ENCODE measurements at regions not wholly inside any gene's neighbourhood (a gene's known extent, or its start where the extent isn't known, plus 50 kb on each side); places are given as distances from the start of the nearest gene placed in this dataset.
"Not testable (repeated sequence)": the region's sequence is repeated elsewhere in the genome, so short reads cannot be mapped to it uniquely, and the experiment has no call there.

GRCh38 chr6:81562169-81562568 lies 190.3 kb downstream of the TENT5A start:
- no peak for DNase-seq (ENCODE audit: low spot score)

DNA sequence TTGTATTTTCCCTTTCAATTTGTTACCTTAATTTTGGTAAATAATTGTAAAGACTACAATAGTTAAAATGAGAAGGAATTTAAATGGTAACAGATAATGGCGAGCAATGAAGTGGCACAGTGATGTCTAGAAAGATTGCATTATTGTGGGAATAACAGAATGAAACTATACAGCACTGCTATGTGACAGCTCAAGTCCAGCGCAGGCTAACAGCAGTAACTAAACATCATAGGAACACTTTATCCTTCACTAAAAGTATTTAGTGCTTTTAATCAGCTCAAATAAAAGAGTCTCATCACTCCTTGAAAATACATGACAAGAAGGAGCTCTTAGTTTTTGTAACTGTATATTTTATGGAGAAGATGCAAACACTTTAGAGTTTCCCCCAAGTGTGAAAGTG lies 190.8 kb downstream of the TENT5A start:
- DNase-seq (ENCODE audit: low spot score), result no peak

DNA sequence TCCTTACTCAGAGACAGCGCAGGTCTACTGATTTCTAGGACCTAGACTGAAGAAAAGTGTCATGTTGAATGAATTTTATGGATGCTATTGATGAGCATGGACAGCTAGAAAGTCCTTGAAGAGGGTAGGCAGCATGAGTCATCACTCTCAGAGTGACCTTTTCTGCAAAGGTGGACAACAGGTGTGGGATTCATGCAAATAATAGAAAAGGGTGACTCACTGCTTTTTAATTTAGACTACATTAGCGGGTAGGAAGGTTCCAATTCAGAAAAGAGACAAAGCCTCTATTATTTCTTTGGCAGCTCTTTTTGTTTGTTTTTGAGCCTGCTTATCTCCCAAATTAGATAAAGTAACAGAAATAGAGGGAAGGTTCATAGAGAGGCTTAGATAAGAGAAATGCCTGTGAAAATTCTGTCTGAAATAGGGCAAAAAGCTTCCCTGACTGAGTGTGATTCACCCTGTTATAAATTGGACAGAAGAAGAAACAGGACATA lies 191.4 kb downstream of the TENT5A start:
- DNase-seq (ENCODE audit: low spot score), result no peak

DNA sequence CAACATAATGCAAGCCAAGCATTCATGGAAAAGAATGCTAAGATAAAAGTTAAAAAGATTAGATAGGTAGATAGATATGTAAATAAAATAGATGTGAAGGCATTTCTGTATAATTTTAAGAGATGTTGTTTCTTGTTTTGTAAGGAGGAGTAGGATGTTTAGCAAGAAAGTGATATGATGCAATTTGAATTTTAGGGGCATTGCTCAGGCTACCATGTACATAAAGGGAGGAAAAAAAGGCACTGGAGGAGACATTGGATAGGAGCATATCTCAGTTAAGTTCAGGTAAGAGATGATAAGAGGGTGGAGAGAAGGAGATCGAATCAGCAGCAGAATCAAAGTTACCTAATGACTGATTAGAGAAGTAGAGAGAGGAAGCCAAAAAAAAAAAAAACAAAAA lies 194.7 kb downstream of the TENT5A start:
- DNase-seq (ENCODE audit: low spot score), result no peak

DNA sequence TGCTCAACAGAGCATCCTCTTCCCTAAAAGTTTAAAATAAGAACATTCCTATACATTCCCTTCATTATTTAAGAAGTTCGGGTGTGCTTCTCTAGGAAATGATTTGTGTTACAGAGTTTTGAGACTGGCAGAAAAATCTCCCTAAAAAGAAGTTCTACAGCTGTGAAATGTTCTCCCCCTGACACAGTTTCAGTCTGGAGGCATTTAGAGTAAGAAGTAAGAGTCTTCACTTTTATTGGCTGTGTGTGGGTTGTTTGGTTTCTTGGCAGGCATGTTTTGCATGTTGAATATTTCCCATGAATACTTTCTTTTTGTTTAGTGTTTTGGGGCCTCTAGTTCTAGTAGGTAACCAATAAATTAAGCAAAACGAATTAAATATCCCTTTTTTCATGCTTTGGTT lies 195.9 kb downstream of the TENT5A start:
- no peak for DNase-seq (ENCODE audit: low spot score)

GRCh38 chr6:81553216-81553615 lies 199.3 kb downstream of the TENT5A start:
- no peak for DNase-seq (ENCODE audit: low spot score)

GRCh38 chr6:81552644-81553043 lies 199.8 kb downstream of the TENT5A start:
- DNase-seq (ENCODE audit: low spot score), result no peak

GRCh38 chr6:81547149-81547548 lies 205.3 kb downstream of the TENT5A start:
- DNase-seq (ENCODE audit: low spot score), result no peak

DNA sequence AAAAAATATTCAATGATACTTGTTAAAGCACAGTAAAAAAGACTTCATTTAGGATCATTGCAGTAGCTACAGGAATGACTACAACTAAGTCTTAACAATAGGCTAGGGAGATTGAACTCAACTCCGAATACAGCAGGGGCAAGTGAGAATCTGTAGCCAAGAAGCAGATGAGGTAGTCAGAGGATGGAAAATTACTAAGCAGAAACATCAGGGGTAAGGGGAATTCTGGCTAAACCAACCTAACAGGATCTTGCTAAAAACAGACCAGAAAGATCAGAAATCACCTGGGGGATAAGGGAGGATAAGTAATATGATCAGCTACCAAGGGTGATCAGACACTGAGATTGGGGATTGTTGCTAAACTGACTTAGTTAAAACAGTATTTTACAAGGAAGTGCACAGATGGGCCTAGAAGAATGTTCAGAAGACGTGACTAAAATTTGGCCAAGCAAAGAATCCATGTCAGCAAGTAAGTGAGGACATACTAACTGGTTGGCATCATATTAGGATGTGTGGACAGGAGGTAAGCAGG lies 217.5 kb downstream of the TENT5A start:
- DNase-seq (ENCODE audit: low spot score), result no peak

DNA sequence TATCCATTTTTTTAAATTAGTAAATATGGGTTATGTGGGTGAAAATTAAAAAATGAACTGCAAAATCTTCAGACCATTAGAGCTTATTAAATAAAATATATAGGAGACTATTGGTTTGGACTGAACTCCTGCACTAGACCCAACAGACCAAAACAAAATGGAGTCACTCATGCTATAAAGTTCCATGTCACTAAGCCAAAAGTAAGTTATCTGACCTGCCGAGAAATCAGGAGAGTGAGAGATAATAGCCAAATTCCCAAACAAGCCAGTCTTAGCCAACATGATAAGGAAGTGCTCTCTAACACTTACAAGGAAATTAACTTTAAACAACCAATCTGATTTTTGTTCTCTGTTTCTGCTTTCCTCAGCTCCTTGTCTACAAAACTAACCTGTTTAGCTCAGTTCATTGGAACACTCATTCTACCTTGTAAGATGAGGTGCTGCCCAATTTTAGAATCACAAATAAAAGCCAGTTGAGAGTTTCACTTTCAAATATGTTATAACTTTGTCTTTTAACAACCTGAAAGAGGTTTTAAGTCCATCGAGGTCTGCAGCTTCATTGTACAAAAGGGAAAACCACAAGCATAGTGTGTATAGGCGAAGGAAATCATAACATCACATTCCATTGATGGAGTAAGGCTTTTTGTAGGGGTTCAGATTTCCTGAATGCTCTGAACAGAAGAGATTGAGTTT lies 220.5 kb downstream of the TENT5A start:
- DNase-seq (ENCODE audit: low spot score), result no peak

DNA sequence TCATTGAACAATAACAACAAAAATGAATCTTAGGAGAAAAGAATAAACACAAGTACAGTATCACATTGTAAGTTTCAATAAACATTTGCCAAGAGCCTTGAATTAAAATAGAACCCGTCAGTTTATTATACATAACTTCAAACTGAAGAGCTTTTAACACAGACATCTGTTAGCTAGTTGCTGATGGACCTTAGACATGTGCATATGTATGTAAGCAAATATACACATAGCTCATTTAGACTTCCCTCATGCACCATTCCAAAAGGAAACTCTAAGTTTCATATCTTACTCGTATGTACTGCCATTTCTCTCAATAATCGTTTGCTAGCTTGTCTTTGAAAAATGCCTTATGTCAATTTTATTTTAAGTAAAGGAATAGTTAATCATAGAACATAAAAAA lies 235.0 kb downstream of the TENT5A start:
- DNase-seq (ENCODE audit: low spot score), result no peak

DNA sequence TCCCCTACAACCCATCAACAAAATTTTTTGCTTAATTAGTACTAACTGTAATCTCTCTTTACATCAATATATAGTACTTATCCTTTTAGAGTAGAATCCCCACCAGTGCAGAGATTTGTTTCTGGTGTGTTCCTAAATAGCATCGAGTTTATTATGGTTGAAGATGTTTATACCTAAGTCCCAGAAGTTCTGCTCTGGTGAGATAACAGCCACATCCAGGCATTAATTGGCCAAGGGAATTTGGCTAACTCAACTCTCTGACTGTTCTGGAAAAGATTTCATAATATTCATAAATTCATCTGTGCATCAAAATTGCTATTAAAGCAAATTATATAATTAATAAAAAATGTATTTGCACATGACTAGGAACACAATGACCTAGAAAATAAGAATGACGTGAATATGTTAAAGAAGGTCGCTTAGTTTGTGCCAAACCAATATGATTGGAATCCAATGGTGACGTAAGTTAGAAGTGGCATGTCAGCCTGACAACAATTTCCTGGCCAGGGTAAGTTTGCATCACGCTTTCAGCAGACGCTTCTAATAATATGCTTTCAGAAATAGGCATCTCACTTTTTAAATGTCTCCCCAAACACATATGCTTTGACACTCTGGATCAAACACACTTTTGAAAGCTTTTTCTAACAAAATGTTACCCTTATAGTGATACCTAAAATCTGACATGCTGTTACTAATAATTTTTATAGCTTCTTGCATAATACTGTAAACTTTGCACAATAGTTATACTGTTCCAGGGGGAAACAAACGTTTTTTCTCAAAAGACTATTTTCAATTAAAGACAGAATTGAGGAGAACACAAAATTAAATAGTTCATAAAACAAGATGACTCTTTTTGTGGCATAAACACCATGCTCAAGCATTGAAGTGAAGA lies 236.7 kb downstream of the TENT5A start:
- no peak for DNase-seq (ENCODE audit: low spot score)

GRCh38 chr6:81514195-81514594 lies 238.3 kb downstream of the TENT5A start:
- not testable (repeated sequence) for DNase-seq (ENCODE audit: low spot score)

- no peak for DNase-seq (ENCODE audit: low spot score)
These were observed 241.1 kb downstream of the TENT5A start for GRCh38 chr6:81511423-81511822.

DNA sequence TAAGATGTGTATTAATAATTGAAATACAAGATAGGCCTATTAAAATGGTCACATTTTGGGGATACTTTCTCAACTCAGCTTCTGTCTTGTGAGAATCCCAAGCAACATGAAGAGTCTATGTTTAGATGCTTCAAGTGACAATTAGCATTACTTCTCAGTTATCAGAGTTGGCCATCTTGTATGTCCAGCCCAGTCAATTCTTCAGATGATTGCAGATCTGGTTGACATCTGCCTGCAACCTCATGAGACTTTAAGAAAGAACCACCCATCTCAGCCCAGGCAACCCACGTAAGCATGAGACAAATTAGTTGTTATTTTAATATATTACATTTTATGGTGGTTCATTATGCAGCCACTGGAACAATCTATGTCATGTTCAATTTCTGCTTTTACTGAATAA lies 256.5 kb downstream of the TENT5A start:
- DNase-seq (ENCODE audit: low spot score), result no peak

GRCh38 chr6:81491454-81492101 lies 260.9 kb downstream of the TENT5A start:
- DNase-seq (ENCODE audit: low spot score), result no peak

- DNase-seq (ENCODE audit: low spot score), result no peak
These were observed 265.0 kb downstream of the TENT5A start for GRCh38 chr6:81487489-81487888.

DNA sequence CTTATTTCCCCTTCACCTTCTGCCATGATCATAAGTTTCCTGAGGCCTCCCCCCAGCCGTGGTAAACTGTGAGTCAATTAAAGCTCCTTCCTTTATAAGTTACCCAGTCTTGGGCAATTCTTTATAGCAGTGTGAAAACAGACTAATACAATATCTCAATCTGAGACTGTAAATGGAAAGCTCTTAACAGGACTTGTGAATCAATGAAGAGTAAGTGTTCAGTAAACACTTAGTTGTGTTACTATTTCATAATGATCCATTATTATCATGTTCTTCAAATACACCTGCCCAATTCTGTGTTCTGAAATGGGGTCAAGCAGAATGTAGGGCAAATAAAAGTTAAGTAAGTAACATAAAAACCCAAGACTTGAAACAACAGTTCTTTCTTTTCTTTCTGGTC lies 266.2 kb downstream of the TENT5A start:
- no peak for DNase-seq (ENCODE audit: low spot score)

- no peak for DNase-seq (ENCODE audit: low spot score)
These were observed 267.1 kb downstream of the TENT5A start for GRCh38 chr6:81485395-81485794.

- no peak for DNase-seq (ENCODE audit: low spot score)
These were observed 268.2 kb downstream of the TENT5A start for GRCh38 chr6:81484251-81484650.

DNA sequence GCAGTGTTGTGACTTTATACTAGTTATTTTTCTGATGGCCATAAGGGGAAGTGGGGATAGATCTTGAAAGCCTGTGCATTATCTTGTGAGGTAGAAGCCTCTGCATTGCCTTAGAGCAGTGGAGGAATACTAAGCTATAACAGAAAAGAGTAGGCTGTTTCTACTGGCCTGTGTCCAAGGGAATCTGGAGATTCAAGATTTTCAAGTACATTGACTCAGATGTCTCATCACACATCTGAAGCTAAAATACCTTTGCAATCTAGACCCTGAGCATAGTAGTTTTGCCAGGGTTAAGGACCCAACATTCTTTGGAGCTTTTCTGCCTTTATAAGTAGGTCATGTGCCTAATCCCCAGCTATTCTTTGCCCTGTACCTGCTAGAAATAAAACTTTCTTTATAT lies 272.3 kb downstream of the TENT5A start:
- no peak for DNase-seq (ENCODE audit: low spot score)

- DNase-seq (ENCODE audit: low spot score), result no peak
These were observed 275.6 kb downstream of the TENT5A start for GRCh38 chr6:81476881-81477280.

DNA sequence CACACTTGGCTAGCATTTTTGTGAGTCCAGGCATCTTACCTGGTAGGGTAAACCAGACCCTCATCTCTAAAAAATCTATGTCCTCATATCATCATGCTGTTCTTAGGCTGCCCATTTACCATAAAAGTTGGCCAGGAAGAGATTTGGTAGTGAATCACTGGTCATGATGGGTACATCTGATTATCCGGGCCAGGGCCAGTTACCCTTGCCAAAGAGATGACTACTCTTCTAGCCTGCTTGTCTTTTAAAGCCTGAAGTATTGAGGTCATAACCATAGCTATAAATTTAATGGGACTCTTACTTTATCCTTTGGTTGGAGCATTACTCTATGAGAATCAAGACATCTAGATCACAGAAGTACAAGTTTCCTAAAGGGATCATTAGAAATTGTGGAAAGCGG lies 276.8 kb downstream of the TENT5A start:
- DNase-seq (ENCODE audit: low spot score), result no peak
